Erythroblast (primary cell): ENCODE measurements at regions not wholly inside any gene's neighbourhood (a gene's known extent, or its start where the extent isn't known, plus 50 kb on each side); places are given as distances from the start of the nearest gene placed in this dataset.

Source experiments
- GATA1 ChIP-seq: IDR thresholded peaks from 2 replicates; pipeline ENCODE4 v1.6.1; 2011; ENCODE audit warnings: low read depth, mild to moderate bottlenecking, control low read depth, low read length, moderate library complexity
- POLR2A ChIP-seq: IDR thresholded peaks from 2 replicates; pipeline ENCODE4 v1.6.1; 2011; ENCODE audit warnings: mild to moderate bottlenecking, low read length

GRCh38 chr4:115803825-115804224, 690.4 kb upstream of the NDST4 start:
- TF ChIP-seq POLR2A (no peak), GATA1 (no peak)
